Hepatocyte (in vitro differentiated cells): ENCODE measurements at regions not wholly inside any gene's neighbourhood (a gene's known extent, or its start where the extent isn't known, plus 50 kb on each side); places are given as distances from the start of the nearest gene placed in this dataset.
A peak's percentile ranks its signal among the peaks of the same experiment; 100 is the strongest.

ENCODE experiments used
- DNase-seq: peaks from one replicate; pipeline ENCODE4 v3.0.0-alpha.2; 2016; ENCODE audit warnings: low spot score
- H2AFZ ChIP-seq: fragments of 200-600 bp; sonication (generic); 2 replicates; pipeline ENCODE4 v1.6.0; 2016; ENCODE audit warnings: antibody characterized with exemption, mild to moderate bottlenecking
- H3K27ac ChIP-seq: fragments of 200-600 bp; sonication (generic); 2 replicates; pipeline ENCODE4 v1.5.1; 2016; ENCODE audit warnings: mild to moderate bottlenecking
- H3K27me3 ChIP-seq: fragments of 200-600 bp; sonication (generic); 2 replicates; pipeline ENCODE4 v1.6.1; 2016
- H3K36me3 ChIP-seq: fragments of 200-600 bp; sonication (generic); replicated peaks from 2 replicates; pipeline ENCODE4 v1.5.1; 2016; ENCODE audit warnings: low read depth; ENCODE audit not compliant: insufficient read depth
- H3K4me1 ChIP-seq: fragments of 200-600 bp; sonication (generic); 2 replicates; pipeline ENCODE4 v1.5.1; 2016; ENCODE audit warnings: mild to moderate bottlenecking, moderate library complexity; ENCODE audit not compliant: insufficient read depth
- H3K4me2 ChIP-seq: fragments of 200-600 bp; sonication (generic); 2 replicates; pipeline ENCODE4 v1.6.0; 2016
- H3K4me3 ChIP-seq: fragments of 200-600 bp; sonication (generic); 2 replicates; pipeline ENCODE4 v1.5.1; 2016; ENCODE audit warnings: mild to moderate bottlenecking
- H3K79me2 ChIP-seq: fragments of 200-600 bp; sonication (generic); 2 replicates; pipeline ENCODE4 v1.6.0; 2017; ENCODE audit warnings: mild to moderate bottlenecking
- H3K9me2 ChIP-seq: fragments of 200-600 bp; sonication (generic); replicated peaks from 2 replicates; pipeline ENCODE4 v1.6.0; 2017; ENCODE audit warnings: mild to moderate bottlenecking; ENCODE audit not compliant: insufficient read depth
- H3K9me3 ChIP-seq: fragments of 200-600 bp; sonication (generic); 2 replicates; pipeline ENCODE4 v1.5.1; 2016; ENCODE audit warnings: low read depth, mild to moderate bottlenecking
- H4K20me1 ChIP-seq: fragments of 200-600 bp; sonication (generic); 2 replicates; pipeline ENCODE4 v1.6.0; 2016; ENCODE audit warnings: mild to moderate bottlenecking; ENCODE audit not compliant: insufficient read depth, poor library complexity, severe bottlenecking
- CTCF ChIP-seq: fragments of 200-600 bp; sonication (generic); IDR thresholded peaks from 2 replicates; pipeline ENCODE4 v1.5.1; 2016; ENCODE audit warnings: antibody characterized with exemption, mild to moderate bottlenecking; ENCODE audit not compliant: poor library complexity
- EZH2 ChIP-seq: fragments of 200-600 bp; sonication (generic); IDR thresholded peaks from 2 replicates; pipeline ENCODE4 v1.6.1; 2016; ENCODE audit warnings: antibody characterized with exemption, mild to moderate bottlenecking, borderline replicate concordance
- EZH2phosphoT487 ChIP-seq: fragments of 200-600 bp; sonication (generic); IDR thresholded peaks from one replicate; pipeline ENCODE4 v1.6.1; 2018; ENCODE audit warnings: antibody characterized with exemption, mild to moderate bottlenecking, low read depth, moderate library complexity; ENCODE audit not compliant: unreplicated experiment, severe bottlenecking
- WGBS: methylation state at CpG from one replicate; pipeline ENCODE4 v1.1.6; 2016; ENCODE audit warnings: low lambda C conversion rate; ENCODE audit errors: missing lambda C conversion rate; 5-methylcytosine and 5-hydroxymethylcytosine counted together

GRCh38 chr15:85860394-85861161 is 65.9 kb upstream of the KLHL25 start:
- H3K79me2 ChIP-seq = no peaks in the 10 kb centered on the region
- no peak overlapping the region for H3K4me2 ChIP-seq
- no peak overlapping the region for H3K4me3 ChIP-seq
- no peak overlapping the region for H3K27ac ChIP-seq
- TF ChIP-seq CTCF (no peak), EZH2phosphoT487 (no peak)
- peaks cover 19% of the 10 kb centered on the region for H3K27me3 ChIP-seq
- 88% methylated on average over 17 of the region's 17 CpGs for WGBS
- H3K9me2 ChIP-seq = no peaks in the 10 kb centered on the region
- no peaks in the 10 kb centered on the region for H3K4me1 ChIP-seq
- no peaks in the 10 kb centered on the region for H4K20me1 ChIP-seq
- no peak for DNase-seq
- H3K9me3 ChIP-seq = no peaks in the 10 kb centered on the region
- H3K36me3 ChIP-seq = no peaks in the 10 kb centered on the region
- H2AFZ ChIP-seq = no peak overlapping the region

GRCh38 chr15:85865070-85865684 is 70.5 kb upstream of the KLHL25 start:
- Histone ChIP-seq H3K27ac (no peak overlapping the region), H3K4me1 (no peaks in the 10 kb centered on the region), H4K20me1 (no peaks in the 10 kb centered on the region), H3K9me3 (no peaks in the 10 kb centered on the region), H2AFZ (no peak overlapping the region), H3K79me2 (no peaks in the 10 kb centered on the region), H3K36me3 (no peaks in the 10 kb centered on the region), H3K4me3 (no peak overlapping the region), H3K27me3 (no peaks in the 10 kb centered on the region), H3K9me2 (no peaks in the 10 kb centered on the region), H3K4me2 (no peak overlapping the region)
- peak; percentile 74 for DNase-seq
- TF ChIP-seq CTCF (peak; percentile 88), EZH2 (no peak)
- WGBS = 12% methylated on average over 6 of the region's 6 CpGs

GRCh38 chr15:85867250-85867649 is 72.5 kb upstream of the KLHL25 start:
- H3K27ac ChIP-seq = no peak overlapping the region
- no peaks in the 10 kb centered on the region for H4K20me1 ChIP-seq
- DNase-seq = no peak
- H2AFZ ChIP-seq = no peak overlapping the region
- H3K4me3 ChIP-seq = no peak overlapping the region
- no peaks in the 10 kb centered on the region for H3K4me1 ChIP-seq
- 96% methylated on average over 5 of the region's 5 CpGs for WGBS
- no peaks in the 10 kb centered on the region for H3K9me3 ChIP-seq
- H3K27me3 ChIP-seq = no peaks in the 10 kb centered on the region
- H3K9me2 ChIP-seq = no peaks in the 10 kb centered on the region
- TF ChIP-seq EZH2 (no peak), EZH2phosphoT487 (no peak), CTCF (no peak)
- no peaks in the 10 kb centered on the region for H3K79me2 ChIP-seq
- H3K4me2 ChIP-seq = no peak overlapping the region
- H3K36me3 ChIP-seq = no peaks in the 10 kb centered on the region
